HEK293T (cell line): ENCODE measurements at regions not wholly inside any gene's neighbourhood (a gene's known extent, or its start where the extent isn't known, plus 50 kb on each side); places are given as distances from the start of the nearest gene placed in this dataset.
"Not testable (repeated sequence)": the region's sequence is repeated elsewhere in the genome, so short reads cannot be mapped to it uniquely, and the experiment has no call there.

Experiments used
- ARNT ChIP-seq: fragments of 450-650 bp; IDR thresholded peaks from 2 replicates; pipeline ENCODE4 v1.6.1; 2017; ENCODE audit warnings: mild to moderate bottlenecking
- BHLHE40 ChIP-seq: fragments of 450-650 bp; IDR thresholded peaks from 2 replicates; pipeline ENCODE4 v1.6.1; 2016; ENCODE audit warnings: mild to moderate bottlenecking, moderate library complexity, borderline replicate concordance
- ELF4 ChIP-seq: fragments of 450-650 bp; IDR thresholded peaks from 2 replicates; pipeline ENCODE4 v1.6.1; 2017; ENCODE audit warnings: antibody characterized with exemption
- FOXM1 ChIP-seq: fragments of 450-650 bp; IDR thresholded peaks from 2 replicates; pipeline ENCODE4 v1.6.1; 2017; ENCODE audit warnings: mild to moderate bottlenecking, borderline replicate concordance
- NFRKB ChIP-seq: fragments of 450-650 bp; IDR thresholded peaks from 2 replicates; pipeline ENCODE4 v1.6.1; 2016; ENCODE audit warnings: mild to moderate bottlenecking, moderate library complexity
- SP1 ChIP-seq: fragments of 450-650 bp; IDR thresholded peaks from 2 replicates; pipeline ENCODE4 v1.6.1; 2017
- SUZ12 ChIP-seq: fragments of 450-650 bp; IDR thresholded peaks from 2 replicates; pipeline ENCODE4 v1.6.1; 2016; ENCODE audit warnings: mild to moderate bottlenecking
- ZNF384 ChIP-seq: fragments of 450-650 bp; IDR thresholded peaks from 2 replicates; pipeline ENCODE4 v1.6.1; 2016

- not testable (repeated sequence) for TF ChIP-seq SP1, SUZ12, BHLHE40, ARNT, NFRKB, ZNF384, ELF4, FOXM1
These were observed 118.6 kb downstream of the TLR5 start for GRCh38 chr1:223024486-223024885.
